NCI-H82 treated with DMSO at 0.1 percent for 48 hours (cell line): ENCODE measurements at regions not wholly inside any gene's neighbourhood (a gene's known extent, or its start where the extent isn't known, plus 50 kb on each side); places are given as distances from the start of the nearest gene placed in this dataset.

ENCODE experiments used
- DNase-seq: peaks from one replicate; lab custom pipeline; 2025; ENCODE audit not compliant: unreplicated experiment; lab: John Stamatoyannopoulos, UW

DNA sequence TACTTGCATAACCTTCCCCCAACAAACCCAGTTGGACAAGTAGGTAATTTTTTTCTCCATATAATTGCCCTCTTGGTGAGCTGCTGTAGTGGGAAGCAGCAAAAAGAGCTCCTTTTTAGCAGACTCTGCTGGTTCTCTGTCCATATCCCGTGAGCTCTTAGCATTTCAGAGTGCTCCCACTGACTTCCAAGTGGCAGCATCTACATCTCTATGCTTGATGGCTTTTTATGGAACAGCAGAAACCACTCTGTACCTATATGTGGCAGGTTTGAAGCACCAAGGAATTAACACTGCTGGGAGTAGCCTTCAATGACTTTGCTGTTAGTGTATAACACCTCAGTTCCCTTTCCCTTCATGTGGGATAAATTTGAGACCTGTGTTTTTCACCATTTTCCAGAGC, 168.4 kb upstream of the NHS start:
- no peak for DNase-seq

DNA sequence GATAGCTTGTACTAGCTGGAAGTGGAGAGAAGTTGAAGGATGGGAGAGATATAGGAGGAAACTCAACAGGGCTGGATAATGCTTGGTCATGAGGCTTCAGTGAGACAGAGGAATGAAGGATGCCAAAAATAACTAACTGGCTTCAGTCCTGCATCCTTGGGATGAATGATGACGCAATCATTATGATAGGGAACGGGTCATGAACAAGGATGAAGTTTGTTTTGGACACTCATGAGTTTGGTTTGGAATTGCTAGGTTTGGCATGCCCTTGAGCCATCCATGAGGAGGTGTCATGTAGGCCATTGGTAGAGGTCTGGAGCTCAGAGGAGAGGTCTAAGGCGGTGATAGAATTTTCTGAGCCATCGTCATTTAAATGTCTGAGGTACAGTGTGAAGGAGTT, 160.0 kb upstream of the NHS start:
- DNase-seq: no peak

DNA sequence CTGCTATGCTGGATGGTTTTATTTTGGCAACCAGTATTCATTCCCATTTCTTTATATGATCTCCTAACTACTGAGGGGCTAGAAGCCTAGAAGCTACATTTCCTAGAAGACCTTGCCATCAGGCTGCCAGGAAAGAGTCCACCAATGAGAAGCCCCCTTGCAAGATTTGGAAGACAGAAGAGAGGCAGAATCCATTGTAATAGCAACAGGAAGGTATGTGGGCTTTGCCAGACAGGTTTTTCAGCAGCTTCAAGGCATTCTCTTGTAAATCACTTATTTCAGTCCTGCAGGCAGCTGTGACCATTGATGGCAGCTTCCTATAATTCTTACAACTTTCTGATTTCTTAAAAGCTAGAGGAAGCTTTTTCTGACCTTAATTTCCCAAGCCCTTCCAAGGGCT, 148.3 kb upstream of the NHS start:
- no peak for DNase-seq

DNA sequence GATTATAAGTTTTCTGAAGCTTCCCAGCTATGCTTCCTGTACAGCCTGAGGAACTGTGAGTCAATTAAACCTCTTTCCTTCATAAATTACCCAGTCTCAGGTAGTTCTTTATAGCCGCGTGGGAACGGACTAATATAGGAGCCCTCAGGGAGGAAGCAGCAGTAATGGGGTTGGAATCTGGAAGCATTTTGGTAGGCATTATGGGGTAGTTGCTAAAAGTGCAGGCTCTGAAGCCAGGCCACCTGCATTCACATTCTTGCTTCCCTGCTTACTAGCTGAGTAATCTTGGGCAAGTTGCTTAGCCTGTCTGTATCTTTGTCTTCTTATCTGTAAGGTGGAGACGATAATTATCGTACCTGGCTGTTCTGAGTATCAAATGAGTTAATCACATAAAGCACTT, 137.9 kb upstream of the NHS start:
- DNase-seq: no peak

DNA sequence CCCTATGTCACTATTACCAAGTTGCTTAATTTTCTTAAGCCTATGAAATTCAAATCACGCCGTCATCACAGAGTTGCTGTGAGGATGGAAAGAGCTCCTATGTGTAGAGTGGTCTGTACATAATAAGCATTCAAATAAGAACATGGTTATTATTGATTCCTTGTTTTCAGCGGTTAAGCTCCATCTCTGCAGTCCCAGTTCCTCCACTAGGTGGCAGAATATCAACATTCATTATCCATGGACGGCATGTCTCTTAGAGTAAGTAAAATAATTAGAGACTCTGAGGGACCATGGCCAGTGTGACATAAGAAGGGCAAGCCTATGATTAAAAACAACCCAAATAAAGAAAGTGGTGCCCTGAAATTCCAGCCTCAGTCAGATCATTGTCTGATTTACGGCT, 132.5 kb upstream of the NHS start:
- DNase-seq: peak; percentile 36

DNA sequence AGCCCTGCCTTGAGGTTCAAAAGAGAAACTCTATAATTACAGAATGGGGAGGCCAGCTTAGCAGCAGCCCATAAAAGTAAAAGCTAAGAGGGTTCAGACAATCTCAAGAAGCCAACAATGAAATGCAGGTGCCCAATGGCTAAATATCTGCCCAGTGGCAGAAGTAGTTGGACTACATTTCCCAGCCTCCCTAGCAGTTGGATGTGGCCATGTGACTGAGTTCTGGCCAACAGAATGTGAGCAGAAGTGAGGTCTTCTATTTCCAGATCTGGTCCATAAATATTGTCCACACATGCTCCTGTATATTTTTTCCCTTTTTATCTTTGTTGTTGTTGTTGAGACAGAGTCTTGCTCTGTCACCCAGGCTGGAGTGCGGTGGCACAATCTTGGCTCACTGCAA, 127.9 kb upstream of the NHS start:
- no peak for DNase-seq

DNA sequence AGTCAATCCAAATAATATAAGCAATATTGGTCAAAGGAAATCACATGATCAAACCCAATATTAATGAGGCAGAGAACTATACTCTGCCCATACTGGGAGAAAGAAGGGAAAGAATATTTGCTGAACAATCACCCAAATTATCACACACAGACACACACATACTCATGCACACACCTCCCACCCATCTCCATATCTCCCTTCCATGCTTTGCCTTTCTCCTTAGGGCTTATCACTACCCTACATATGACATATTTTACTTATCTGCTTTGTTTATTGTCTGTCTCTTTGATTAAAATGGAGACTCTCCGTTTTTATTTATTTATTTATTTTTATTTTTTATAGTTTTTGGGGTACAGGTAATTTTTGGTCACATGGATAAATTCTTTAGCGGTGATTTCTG, 112.9 kb upstream of the NHS start:
- no peak for DNase-seq

DNA sequence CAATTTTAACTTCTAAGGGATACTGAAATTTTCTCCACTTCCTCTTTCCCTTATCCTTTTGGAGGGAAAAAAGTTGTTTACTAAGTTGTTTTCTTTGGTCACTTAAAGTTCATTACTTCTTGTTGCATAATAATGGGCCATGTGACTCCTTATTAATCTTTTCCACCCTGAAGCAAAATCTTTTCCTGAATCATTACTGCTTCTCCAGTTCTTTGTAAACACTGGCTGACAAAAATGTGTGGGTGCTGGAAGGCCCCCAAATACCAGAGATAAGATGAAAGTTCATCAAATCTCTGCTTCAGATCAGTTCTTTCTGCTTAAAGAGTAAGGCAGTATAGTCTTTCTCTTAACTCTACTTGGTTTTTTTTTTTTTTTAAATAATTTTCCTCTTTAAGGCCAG, 108.9 kb upstream of the NHS start:
- DNase-seq: no peak

DNA sequence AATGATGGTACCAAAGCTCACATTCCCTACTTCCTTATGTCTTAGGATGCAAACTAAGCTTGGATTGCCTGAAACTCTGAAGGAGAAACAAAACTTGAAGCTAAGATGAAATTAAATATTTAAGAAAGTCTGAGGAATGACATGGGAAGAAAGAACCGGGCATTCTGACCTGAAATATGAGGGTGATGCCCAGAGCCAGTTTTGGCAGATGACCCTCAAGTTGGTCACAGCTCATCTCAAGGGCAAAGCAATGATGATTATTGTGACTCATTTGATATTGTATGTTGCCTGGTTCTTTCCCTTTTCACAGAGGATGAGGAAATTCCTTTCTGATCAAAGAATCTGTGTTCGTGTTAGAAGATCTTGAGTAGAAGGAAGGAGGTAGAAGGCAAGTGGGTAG, 96.0 kb upstream of the NHS start:
- no peak for DNase-seq

DNA sequence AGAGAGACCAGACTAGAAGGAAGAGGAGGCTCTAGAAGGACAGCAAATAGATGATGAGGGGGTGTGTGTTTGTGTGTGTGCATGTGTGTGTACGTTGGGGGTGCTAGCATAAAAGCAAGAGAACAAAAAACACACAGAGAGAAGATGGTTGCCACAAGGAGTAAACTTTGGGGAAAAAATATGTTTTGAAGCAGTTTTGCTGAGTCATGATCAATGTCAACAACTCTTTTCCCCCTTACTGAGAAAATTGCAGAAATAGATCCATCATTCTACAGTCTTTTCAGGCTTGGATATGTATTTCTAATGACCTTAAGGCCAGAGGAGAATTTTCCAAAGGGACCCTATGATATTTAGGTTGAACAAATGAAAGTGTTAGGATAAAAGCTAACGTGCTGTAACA, 89.0 kb upstream of the NHS start:
- DNase-seq: no peak

DNA sequence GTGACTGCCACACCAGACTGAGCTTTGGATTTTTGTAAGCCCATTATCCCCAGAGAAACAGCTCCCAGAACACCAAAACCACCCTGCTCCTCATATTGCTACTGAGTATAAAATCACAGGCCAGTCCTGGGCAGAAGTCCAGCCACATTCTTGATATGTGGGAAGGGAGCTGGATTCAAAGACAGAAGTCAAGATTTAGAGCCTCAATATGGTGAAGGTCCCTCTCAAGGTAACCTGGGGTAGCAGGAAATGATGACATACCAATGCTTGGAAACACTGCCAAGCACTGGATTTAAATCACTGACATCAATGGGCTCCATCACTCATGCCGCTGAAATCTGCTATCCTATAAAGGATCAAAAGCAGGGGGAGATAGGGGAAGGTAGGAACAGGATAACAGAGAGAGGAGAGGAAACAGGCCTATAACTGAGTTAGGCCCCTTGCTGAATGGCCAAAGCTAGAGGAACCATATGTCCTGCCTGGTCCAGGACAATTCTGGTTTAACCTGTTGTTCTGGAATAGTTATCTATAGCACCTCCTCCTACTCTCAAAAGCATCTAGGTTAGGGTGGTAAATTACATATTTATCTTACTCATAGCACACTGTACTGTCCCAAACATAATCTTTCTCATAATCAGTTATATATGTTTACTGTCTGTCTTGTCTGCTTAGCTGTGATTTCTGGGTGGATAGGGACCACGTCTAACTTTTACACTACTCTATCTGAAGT, 83.7 kb upstream of the NHS start:
- DNase-seq: no peak

DNA sequence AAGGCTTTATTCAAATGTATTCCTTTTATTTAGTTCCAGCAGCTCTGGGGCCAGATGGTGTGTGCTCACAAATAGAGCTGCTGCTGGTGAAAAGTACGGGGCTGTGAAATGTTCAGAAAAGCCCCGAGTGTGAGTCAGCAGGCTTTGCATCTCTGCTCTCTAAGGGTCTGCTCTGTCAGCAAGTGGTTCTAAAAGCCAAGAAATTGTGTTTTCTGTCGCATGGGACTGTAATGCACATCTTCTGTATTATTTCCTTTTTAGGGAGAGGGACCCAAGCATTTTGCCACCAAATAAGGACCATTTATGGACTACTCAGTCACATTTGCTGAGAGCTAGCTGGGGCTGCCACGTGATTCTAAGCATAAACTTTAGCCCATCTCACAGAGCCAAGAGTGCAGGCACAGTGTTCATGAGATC, 82.9 kb upstream of the NHS start:
- DNase-seq: no peak

DNA sequence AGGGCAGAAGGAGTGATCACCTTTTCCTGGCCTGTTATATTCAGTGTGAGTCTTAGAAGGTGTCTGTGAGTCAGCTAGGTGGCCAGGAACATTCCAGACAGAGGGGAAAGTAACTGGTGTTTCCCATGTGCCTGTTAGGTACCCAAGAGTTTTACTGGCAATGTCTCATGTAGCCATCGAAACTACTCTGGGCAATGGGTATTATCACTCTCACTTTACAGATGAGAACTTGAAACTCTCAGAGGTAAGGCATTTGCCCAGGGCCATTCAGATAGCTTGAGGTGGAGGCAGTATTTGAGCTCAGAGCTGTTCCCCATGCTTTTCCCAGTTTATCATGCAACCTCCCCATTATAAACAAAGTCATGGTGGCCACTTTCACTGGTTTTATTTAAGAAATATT, 80.4 kb upstream of the NHS start:
- DNase-seq: no peak

DNA sequence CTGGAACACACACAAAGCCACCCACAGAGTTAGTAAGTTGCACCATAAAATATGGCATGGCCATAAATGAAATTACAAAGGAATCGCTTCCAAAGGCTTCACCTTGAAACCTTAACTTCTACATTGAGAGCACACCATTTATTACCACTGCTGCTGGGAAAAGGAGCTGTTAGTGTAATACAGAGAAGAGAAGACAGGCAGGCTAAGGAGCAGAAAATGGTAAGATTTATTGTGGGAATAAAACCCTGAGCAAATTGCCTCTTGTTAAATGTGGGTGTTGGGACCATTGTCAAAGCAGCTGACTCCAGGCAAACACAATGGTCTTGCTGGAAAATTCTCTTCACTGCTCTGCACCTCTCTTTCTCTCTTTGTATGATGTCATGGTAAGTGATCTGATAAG, 79.2 kb upstream of the NHS start:
- no peak for DNase-seq

DNA sequence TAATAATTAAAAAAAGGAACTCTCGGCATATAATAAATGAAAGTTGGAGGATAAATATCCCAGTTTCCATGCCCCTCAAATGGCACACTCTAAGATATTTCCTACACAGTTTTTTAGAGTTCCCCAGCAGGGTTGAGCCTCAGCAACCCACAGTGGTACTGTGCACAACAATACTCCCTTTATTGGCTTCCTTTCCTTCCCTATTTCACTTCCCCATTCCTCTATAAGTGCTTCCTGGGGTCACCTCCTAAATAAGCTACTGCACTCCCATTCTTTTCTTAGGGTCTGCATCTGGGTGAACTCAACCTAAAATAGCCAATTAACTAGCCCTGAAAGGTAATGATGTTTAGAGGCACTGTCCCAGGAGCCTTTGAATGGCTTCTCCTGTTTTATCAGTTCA, 76.4 kb upstream of the NHS start:
- no peak for DNase-seq

DNA sequence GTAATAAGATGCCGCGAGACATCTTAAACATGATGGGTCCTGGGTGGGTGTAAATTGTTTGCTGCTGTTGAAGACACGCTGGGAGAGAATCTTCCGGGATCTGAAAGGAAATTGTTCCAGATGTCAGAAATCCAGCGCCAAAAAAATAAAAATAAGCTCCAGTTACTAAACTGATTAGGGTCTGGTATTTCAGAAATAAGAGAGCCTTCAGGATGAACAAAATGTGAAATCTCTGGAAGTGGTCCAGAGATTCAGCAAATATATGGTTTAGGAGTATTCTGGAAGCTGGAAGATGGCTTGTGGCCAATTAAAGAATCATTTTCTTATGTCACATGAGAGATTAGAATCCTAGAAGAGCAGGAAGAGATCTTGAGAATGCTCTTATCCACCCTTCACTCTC, 75.8 kb upstream of the NHS start:
- no peak for DNase-seq

DNA sequence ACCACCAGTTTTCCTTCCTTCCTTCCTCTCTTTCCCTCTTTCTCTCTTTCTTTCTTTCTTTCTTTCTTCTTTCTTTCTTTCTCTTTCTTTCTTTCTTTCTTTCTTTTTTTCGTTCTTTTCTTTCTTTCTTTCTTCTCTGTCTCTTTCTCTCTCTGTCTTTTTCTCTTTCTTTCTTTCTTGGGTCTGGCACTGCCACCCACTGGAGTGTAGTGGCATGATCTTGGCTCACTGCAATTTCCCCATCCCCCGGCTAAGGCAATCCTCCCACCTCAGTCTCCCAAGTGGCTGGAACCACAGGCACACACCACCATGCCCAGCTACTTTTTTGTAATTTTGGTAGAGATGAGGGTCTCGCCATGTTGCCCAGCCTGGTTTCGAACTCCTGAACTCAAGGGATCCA, 51.6 kb upstream of the NHS start:
- DNase-seq: no peak
